HG02588 (cell line): ENCODE measurements at regions not wholly inside any gene's neighbourhood (a gene's known extent, or its start where the extent isn't known, plus 50 kb on each side); places are given as distances from the start of the nearest gene placed in this dataset.

Source experiments
- ATAC-seq: cut with Tn5 transposase; IDR thresholded peaks from one replicate; pipeline ENCODE4 v1.9.1; 2021; ENCODE audit warnings: mild to moderate bottlenecking, moderate library complexity; ENCODE audit not compliant: unreplicated experiment

DNA sequence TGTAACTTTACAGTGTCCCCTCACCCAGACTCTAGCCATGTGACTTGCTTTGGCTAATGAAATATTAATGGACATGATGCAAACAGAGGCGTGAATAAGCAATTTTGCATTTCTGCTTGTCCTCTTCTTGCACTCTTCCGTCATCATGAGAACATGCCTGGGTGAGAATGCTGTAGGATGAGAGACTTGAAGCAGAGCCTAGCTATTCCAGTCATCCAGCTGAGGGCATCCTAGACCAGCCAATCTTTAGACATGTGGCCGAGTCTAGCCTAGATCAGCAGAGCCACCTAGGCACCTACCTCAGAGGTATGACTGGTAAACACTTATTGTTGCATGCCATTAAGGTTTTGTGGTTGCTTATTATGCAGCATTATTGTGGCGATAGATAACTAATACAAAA is 450.5 kb upstream of the AZI2 start:
- no peak for ATAC-seq

DNA sequence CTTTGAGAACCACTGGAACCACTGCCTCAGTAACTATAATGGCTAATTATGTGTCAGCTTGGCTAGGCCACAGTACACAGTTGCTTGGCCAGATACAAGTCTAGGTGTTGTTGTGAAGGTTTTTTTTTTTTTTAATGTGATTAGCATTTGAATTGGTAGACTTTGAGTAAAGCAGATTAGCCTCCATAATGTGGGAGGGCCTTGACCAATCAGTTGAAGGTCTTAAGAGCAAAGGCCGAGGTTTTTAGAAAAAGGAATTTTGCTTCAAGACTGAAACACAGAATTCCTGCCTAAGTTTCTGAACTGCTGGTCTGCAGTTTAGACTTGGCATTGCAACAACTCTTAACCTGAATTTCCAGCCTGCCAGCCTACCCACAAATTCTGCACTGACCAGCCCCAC is 451.6 kb upstream of the AZI2 start:
- no peak for ATAC-seq

- no peak for ATAC-seq
These were observed 459.4 kb upstream of the AZI2 start for GRCh38 chr3:28808068-28808467.

- ATAC-seq = no peak
These were observed 464.9 kb upstream of the RBMS3 start for GRCh38 chr3:28816017-28816416.

- ATAC-seq = no peak
These were observed 456.6 kb upstream of the RBMS3 start for GRCh38 chr3:28824316-28824715.

DNA sequence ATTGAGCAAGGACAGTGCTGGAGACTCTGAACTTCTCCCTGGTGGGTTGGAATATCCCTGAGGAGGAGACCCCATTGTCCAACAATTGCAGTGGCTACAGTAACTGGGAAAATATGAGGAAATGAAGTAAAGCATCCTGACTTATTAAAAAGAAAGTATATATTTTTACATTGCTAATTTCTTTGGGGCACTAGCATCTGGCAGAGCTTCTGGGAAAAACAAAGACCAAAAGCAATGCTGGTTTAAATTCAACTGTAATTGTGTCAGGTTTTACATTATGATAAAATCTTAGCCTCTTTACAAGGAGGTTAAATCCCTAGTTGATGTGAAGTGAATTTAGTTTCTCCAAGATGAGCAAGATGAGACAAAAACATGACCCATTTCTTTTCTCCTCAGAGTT is 454.0 kb upstream of the RBMS3 start:
- ATAC-seq = no peak

DNA sequence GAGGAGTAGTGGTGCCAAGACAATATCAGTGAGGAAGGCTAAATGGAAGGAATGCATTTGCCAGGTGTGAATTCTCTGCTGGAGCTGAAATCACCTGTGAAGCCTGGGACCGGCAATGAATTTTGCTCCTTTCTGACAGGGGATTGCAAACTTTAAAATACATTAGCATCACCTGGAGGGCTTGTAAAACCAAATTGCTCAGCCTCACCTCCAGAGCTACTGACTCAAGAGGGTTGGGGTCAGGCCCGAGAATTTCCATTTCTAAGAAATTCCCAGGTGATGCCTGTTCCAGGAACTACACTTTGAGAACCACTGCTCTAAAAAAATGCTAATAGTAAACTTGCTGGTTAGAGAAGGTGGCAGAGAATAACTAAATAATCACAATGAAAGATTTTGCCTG is 445.6 kb upstream of the RBMS3 start:
- ATAC-seq = no peak

- ATAC-seq = no peak
These were observed 445.1 kb upstream of the RBMS3 start for GRCh38 chr3:28835751-28836150.

DNA sequence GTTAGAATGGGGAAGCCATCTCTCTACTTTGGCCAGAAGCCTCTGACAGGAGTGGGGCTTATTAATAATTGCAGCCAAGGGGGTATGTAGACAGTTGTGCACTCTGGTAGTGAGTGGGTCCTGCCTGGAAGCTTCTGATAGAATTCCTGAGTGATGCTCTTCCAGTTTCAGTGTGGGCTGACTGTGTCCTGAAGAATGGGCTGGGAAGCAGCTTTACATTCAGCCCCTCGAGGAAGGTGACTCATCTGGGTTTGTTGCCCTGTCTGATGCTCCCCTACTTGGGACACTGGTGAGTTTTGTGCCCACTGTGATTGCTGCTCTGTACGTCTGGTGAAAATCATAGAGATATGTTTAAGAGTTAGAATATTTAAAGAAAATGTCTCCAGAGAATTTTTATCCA is 444.7 kb upstream of the RBMS3 start:
- no peak for ATAC-seq

- ATAC-seq = peak; percentile 70
These were observed 439.9 kb upstream of the RBMS3 start for GRCh38 chr3:28840976-28841376.

DNA sequence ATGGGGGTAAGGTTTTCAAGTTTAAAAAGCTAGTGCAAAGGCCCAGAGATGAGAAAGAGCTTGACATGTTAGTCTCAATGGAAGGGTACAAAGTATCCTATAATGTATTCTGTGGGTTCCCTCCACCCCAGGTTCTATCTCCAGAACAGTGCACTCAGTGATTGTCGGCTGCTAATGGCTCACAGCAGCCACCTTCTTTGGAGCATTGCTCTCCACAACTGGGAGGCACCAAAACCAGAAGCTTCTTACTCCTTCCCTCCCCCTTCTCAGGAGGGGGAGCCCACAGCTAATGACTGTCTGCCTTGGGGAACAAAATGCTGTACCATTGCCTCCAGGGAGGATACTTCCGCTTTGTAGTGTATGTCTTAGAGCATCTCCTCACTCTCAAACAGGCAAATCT is 439.4 kb upstream of the RBMS3 start:
- peak; percentile 22 for ATAC-seq

- ATAC-seq = no peak
These were observed 436.4 kb upstream of the RBMS3 start for GRCh38 chr3:28844298-28845005.

GRCh38 chr3:28845006-28845324 is 435.9 kb upstream of the RBMS3 start:
- no peak for ATAC-seq

GRCh38 chr3:28846971-28847478 is 433.8 kb upstream of the RBMS3 start:
- ATAC-seq = no peak

DNA sequence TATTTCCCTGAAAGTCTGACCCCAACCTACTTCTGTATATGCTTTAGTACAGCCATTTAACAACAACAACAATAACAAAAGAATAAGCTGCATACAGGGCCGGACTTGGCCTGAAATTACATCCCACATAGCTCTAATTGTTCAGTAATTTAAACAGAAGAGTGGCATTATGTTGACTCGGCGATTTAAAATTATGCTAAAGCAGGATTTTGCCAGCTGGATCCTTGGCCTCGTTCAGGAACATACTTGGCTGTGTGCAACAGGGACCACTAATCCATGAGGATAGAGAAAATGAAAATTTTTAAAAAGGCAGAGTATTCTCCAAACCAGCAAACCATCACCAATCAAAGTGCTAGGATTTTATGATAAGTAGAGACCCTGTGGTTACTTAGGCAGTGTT is 433.1 kb upstream of the RBMS3 start:
- no peak for ATAC-seq

DNA sequence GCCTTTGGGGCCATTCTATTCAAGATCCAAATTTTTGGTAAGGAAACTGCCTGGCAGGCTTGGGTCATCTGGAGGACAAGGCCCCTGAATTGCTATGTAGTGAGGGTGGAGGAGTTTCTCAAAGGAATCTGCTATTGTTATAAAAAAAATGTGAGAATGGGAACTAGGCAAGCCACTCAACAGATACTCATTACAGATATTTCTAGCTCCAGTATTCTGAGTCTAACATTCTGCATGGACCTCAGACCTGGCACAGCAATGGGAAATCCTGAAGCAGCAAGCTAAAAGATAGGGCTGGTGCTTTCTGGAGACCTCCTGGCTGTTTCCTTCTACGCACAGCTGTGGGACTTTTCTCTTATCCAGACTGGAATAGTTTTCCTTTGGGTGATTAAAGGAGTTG is 430.7 kb upstream of the RBMS3 start:
- no peak for ATAC-seq

GRCh38 chr3:28853830-28854229 is 427.0 kb upstream of the RBMS3 start:
- no peak for ATAC-seq

- no peak for ATAC-seq
These were observed 424.1 kb upstream of the RBMS3 start for GRCh38 chr3:28856796-28857195.

DNA sequence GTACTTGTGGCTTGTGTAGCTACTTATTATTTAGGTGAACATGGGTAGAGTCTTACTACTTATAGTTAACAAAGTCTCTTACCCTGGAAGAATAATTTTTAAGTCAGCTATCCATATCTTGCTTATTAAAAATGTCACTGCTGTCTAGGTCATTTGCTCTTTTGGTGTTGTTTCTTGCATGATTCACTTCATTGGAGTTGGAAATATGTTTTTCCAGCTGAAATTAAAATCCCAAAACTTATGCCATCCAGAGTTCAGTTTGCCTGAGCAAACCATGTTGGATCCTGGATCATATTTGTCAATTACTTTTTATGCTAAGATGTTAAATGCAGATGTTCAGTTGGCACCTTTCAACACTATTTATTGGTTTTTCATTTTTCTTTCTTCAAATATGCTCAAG is 421.0 kb upstream of the RBMS3 start:
- ATAC-seq = no peak

DNA sequence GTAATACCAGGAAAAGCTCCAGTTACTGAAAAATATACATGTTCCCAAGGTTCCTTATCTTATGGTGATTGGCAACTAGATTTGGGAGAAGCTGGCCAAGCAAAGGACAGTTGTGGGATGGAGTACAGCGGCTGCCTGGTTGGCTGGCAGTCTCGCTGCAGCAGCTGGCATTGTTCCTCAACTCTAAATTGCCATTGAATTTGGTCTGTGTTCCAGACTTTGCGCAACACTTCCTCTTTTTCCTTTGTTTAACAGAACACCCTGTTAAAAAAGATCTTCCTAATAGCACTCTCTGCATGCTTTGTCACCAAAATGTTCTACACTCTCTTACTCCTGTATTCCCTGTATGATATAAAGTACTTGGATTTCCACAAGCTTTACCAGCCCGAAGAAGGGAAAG is 420.6 kb upstream of the RBMS3 start:
- ATAC-seq = no peak

DNA sequence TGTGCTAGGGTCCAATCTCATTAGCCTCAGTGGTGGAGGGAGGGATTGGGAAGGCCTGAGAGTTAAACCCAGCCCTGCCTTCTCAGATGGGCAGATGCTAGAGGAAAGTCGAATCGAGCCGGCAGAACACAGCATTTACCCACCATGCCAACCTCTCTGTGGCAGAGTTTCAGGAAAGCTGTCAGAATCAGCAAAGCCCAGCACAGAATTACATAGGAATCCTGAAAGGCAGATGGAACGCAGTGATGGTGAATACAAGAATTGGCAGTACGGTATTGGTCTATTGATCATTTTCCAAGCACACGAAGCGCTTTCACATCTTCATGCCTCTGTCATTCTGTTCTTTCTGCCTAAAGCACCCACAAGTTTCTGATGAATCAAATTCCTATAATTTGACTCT is 417.7 kb upstream of the RBMS3 start:
- no peak for ATAC-seq

- ATAC-seq = no peak
These were observed 413.0 kb upstream of the RBMS3 start for GRCh38 chr3:28867836-28868235.

DNA sequence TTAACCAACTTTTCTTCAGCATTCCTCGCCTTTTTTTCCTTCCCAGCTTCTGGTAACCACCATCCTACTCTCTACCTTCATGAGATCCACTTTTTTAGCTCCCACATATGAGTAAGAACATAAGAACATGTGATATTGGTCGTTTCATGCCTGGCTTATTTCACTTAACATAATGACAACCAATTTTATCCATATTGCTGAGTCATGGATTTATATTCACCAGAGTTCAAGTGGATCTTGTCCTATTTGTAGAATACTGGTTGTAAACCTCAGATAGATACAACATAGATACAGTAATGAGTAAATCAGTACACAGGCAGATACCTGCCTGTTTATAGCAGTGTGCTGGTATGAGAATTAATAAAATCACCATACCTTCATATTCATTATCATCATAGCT is 412.0 kb upstream of the RBMS3 start:
- ATAC-seq = no peak
